ENCODE measurements at regions not wholly inside any gene's neighbourhood (a gene's known extent, or its start where the extent isn't known, plus 50 kb on each side); places are given as distances from the start of the nearest gene placed in this dataset.

- no peak for DNase-seq (ENCODE audit: low read depth in 2 of 3, low spot score in 2 of 3)
These were observed 841.9 kb downstream of the PCDH18 start for GRCh38 chr4:136690360-136690759.

- DNase-seq (ENCODE audit: low read depth in 2 of 3, low spot score in 2 of 3): no peak
These were observed 844.7 kb downstream of the PCDH18 start for GRCh38 chr4:136687596-136687995.

- no peak for DNase-seq (ENCODE audit: low read depth in 2 of 3, low spot score in 2 of 3)
These were observed 845.2 kb downstream of the PCDH18 start for GRCh38 chr4:136687118-136687517.

GRCh38 chr4:136680761-136681160 is 851.5 kb downstream of the PCDH18 start:
- no peak for DNase-seq (ENCODE audit: low read depth in 2 of 3, low spot score in 2 of 3)

GRCh38 chr4:136680271-136680670 is 852.0 kb downstream of the PCDH18 start:
- DNase-seq (ENCODE audit: low read depth in 2 of 3, low spot score in 2 of 3): no peak

- DNase-seq (ENCODE audit: low read depth in 2 of 3, low spot score in 2 of 3): no peak
These were observed 862.0 kb downstream of the PCDH18 start for GRCh38 chr4:136670265-136670664.

- DNase-seq (ENCODE audit: low read depth in 2 of 3, low spot score in 2 of 3): no peak
These were observed 867.3 kb downstream of the PCDH18 start for GRCh38 chr4:136664988-136665387.

- DNase-seq (ENCODE audit: low read depth in 2 of 3, low spot score in 2 of 3): no peak
These were observed 869.8 kb downstream of the PCDH18 start for GRCh38 chr4:136662539-136662938.

- no peak for DNase-seq (ENCODE audit: low read depth in 2 of 3, low spot score in 2 of 3)
These were observed 878.5 kb downstream of the PCDH18 start for GRCh38 chr4:136653640-136654406.

- no peak for DNase-seq (ENCODE audit: low read depth in 2 of 3, low spot score in 2 of 3)
These were observed 880.4 kb downstream of the PCDH18 start for GRCh38 chr4:136651932-136652331.

GRCh38 chr4:136651278-136651667 is 881.0 kb downstream of the PCDH18 start:
- no peak for DNase-seq (ENCODE audit: low read depth in 2 of 3, low spot score in 2 of 3)

- no peak for DNase-seq (ENCODE audit: low read depth in 2 of 3, low spot score in 2 of 3)
These were observed 881.6 kb downstream of the PCDH18 start for GRCh38 chr4:136650541-136651277.

GRCh38 chr4:136644279-136644678 is 888.0 kb downstream of the PCDH18 start:
- DNase-seq (ENCODE audit: low read depth in 2 of 3, low spot score in 2 of 3): no peak

GRCh38 chr4:136643416-136643815 is 888.9 kb downstream of the PCDH18 start:
- no peak for DNase-seq (ENCODE audit: low read depth in 2 of 3, low spot score in 2 of 3)

- no peak for DNase-seq (ENCODE audit: low read depth in 2 of 3, low spot score in 2 of 3)
These were observed 895.1 kb downstream of the PCDH18 start for GRCh38 chr4:136637071-136637777.

GRCh38 chr4:136636155-136636554 is 896.1 kb downstream of the PCDH18 start:
- no peak for DNase-seq (ENCODE audit: low read depth in 2 of 3, low spot score in 2 of 3)

- no peak for DNase-seq (ENCODE audit: low read depth in 2 of 3, low spot score in 2 of 3)
These were observed 898.2 kb downstream of the PCDH18 start for GRCh38 chr4:136634121-136634520.

- no peak for DNase-seq (ENCODE audit: low read depth in 2 of 3, low spot score in 2 of 3)
These were observed 932.4 kb downstream of the PCDH18 start for GRCh38 chr4:136599890-136600289.

GRCh38 chr4:136590440-136590839 is 941.9 kb downstream of the PCDH18 start:
- no peak for DNase-seq (ENCODE audit: low read depth in 2 of 3, low spot score in 2 of 3)

GRCh38 chr4:136583567-136583966 is 948.7 kb downstream of the PCDH18 start:
- no peak for DNase-seq (ENCODE audit: low read depth in 2 of 3, low spot score in 2 of 3)

GRCh38 chr4:136581119-136581518 is 951.2 kb downstream of the PCDH18 start:
- DNase-seq (ENCODE audit: low read depth in 2 of 3, low spot score in 2 of 3): no peak

- DNase-seq (ENCODE audit: low read depth in 2 of 3, low spot score in 2 of 3): no peak
These were observed 957.1 kb downstream of the PCDH18 start for GRCh38 chr4:136575146-136575545.

All from activated CD8-positive, alpha-beta memory T cell treated with anti-CD3 and anti-CD28 coated beads for 48 hours (primary cell).